ENCODE measurements at regions not wholly inside any gene's neighbourhood (a gene's known extent, or its start where the extent isn't known, plus 50 kb on each side); places are given as distances from the start of the nearest gene placed in this dataset.

GRCh38 chr6:140043762-140044378, 669.4 kb upstream of the CITED2 start:
- H3K9ac ChIP-seq (ENCODE audit: insufficient read length, low read depth), result no peak overlapping the region
- no peaks in the 10 kb centered on the region for H3K27me3 ChIP-seq (ENCODE audit: insufficient read depth, insufficient read length)
- DNase-seq (ENCODE audit: low read depth, low spot score), result no peak
- H3K9me3 ChIP-seq (ENCODE audit: insufficient read depth, low read length), result no peaks in the 10 kb centered on the region
- H3K36me3 ChIP-seq (ENCODE audit: insufficient read depth, insufficient read length, low read length), result no peaks in the 10 kb centered on the region
- no peak overlapping the region for H3K4me3 ChIP-seq (ENCODE audit: insufficient read length, low read depth)
- TF ChIP-seq YY1 (IDR thresholded peaks at IDR 0.05; ENCODE audit: insufficient read depth, insufficient read length), result no peak
- no peak for TF ChIP-seq ZNF274 (IDR thresholded peaks at IDR 0.05; ENCODE audit: low read depth, low read length)
- no peak for TF ChIP-seq SUZ12 (IDR thresholded peaks at IDR 0.05; ENCODE audit: extremely low read depth, insufficient read depth, insufficient read length)
- H3K4me1 ChIP-seq (ENCODE audit: insufficient read depth, insufficient read length), result no peaks in the 10 kb centered on the region

- Histone ChIP-seq H3K9ac (ENCODE audit: insufficient read length, low read depth) (no peak overlapping the region), H3K36me3 (ENCODE audit: insufficient read depth, insufficient read length, low read length) (no peaks in the 10 kb centered on the region), H3K4me3 (ENCODE audit: insufficient read length, low read depth) (no peak overlapping the region), H3K4me1 (ENCODE audit: insufficient read depth, insufficient read length) (no peaks in the 10 kb centered on the region), H3K27me3 (ENCODE audit: insufficient read depth, insufficient read length) (no peaks in the 10 kb centered on the region), H3K9me3 (ENCODE audit: insufficient read depth, low read length) (no peaks in the 10 kb centered on the region)
- DNase-seq (ENCODE audit: low read depth, low spot score), result no peak
- TF ChIP-seq ZNF274 (IDR thresholded peaks at IDR 0.05; ENCODE audit: low read depth, low read length), result no peak
- no peak for TF ChIP-seq YY1 (IDR thresholded peaks at IDR 0.05; ENCODE audit: insufficient read depth, insufficient read length)
- TF ChIP-seq SUZ12 (IDR thresholded peaks at IDR 0.05; ENCODE audit: extremely low read depth, insufficient read depth, insufficient read length), result no peak
These were observed 668.9 kb upstream of the CITED2 start for GRCh38 chr6:140043357-140043756.

GRCh38 chr6:140041571-140042332, 667.3 kb upstream of the CITED2 start:
- DNase-seq (ENCODE audit: low read depth, low spot score), result no peak
- Histone ChIP-seq H3K27me3 (ENCODE audit: insufficient read depth, insufficient read length) (no peaks in the 10 kb centered on the region), H3K4me1 (ENCODE audit: insufficient read depth, insufficient read length) (no peaks in the 10 kb centered on the region), H3K4me3 (ENCODE audit: insufficient read length, low read depth) (no peak overlapping the region), H3K36me3 (ENCODE audit: insufficient read depth, insufficient read length, low read length) (no peaks in the 10 kb centered on the region), H3K9me3 (ENCODE audit: insufficient read depth, low read length) (peaks cover 1% of the 10 kb centered on the region; the same call in 1 of the 2 replicates), H3K9ac (ENCODE audit: insufficient read length, low read depth) (no peak overlapping the region)
- TF ChIP-seq SUZ12 (IDR thresholded peaks at IDR 0.05; ENCODE audit: extremely low read depth, insufficient read depth, insufficient read length) (no peak), ZNF274 (IDR thresholded peaks at IDR 0.05; ENCODE audit: low read depth, low read length) (no peak), YY1 (IDR thresholded peaks at IDR 0.05; ENCODE audit: insufficient read depth, insufficient read length) (no peak)

DNA sequence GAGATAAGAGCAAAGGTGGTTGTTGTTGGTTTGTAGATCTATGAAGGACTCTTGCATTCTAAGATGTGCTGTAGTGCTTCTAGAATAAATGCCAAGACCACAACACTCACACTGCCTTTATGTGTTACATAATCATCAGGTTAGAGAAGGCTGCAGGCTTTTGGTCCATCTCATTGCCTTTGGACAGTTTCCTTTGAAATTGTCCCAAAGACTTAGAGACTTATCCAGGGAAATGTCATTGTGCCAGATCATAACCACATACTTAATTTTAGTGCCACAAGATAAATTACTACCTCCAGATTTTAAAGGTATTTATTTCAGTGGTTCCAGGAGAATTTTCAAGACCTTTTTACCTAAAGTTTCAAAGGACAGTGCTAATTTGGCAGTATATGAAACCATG, 666.6 kb upstream of the CITED2 start:
- H3K9me3 ChIP-seq (ENCODE audit: insufficient read depth, low read length), result peaks cover 8% of the 10 kb centered on the region; the same call in 1 of the 2 replicates
- H3K4me1 ChIP-seq (ENCODE audit: insufficient read depth, insufficient read length), result no peaks in the 10 kb centered on the region
- no peak overlapping the region for H3K9ac ChIP-seq (ENCODE audit: insufficient read length, low read depth)
- no peak for TF ChIP-seq ZNF274 (IDR thresholded peaks at IDR 0.05; ENCODE audit: low read depth, low read length)
- TF ChIP-seq SUZ12 (IDR thresholded peaks at IDR 0.05; ENCODE audit: extremely low read depth, insufficient read depth, insufficient read length), result no peak
- TF ChIP-seq YY1 (IDR thresholded peaks at IDR 0.05; ENCODE audit: insufficient read depth, insufficient read length), result no peak
- DNase-seq (ENCODE audit: low read depth, low spot score), result no peak
- H3K4me3 ChIP-seq (ENCODE audit: insufficient read length, low read depth), result no peak overlapping the region
- H3K27me3 ChIP-seq (ENCODE audit: insufficient read depth, insufficient read length), result no peaks in the 10 kb centered on the region
- no peaks in the 10 kb centered on the region for H3K36me3 ChIP-seq (ENCODE audit: insufficient read depth, insufficient read length, low read length)

DNA sequence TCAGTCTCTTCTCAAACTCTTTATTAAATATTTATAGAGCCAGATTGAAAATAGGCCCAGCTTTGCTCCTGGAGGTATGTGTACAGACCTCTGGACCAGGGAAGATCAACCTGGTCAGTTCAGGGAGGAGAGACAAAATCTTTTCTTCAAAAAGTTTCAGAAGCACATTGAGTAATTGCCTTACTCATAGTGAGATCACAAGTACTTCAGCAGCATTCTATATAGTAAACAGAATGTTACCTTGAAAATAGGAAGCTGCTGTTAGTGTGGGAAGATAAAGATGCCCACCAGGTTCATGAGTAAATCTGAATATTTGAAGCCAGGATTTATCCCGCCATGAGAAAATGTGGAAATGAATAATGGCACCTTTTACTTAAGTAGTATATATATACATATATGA, 665.9 kb upstream of the CITED2 start:
- DNase-seq (ENCODE audit: low read depth, low spot score), result no peak
- Histone ChIP-seq H3K4me3 (ENCODE audit: insufficient read length, low read depth) (no peak overlapping the region), H3K9ac (ENCODE audit: insufficient read length, low read depth) (no peak overlapping the region), H3K27me3 (ENCODE audit: insufficient read depth, insufficient read length) (no peaks in the 10 kb centered on the region), H3K36me3 (ENCODE audit: insufficient read depth, insufficient read length, low read length) (no peaks in the 10 kb centered on the region), H3K4me1 (ENCODE audit: insufficient read depth, insufficient read length) (no peaks in the 10 kb centered on the region), H3K9me3 (ENCODE audit: insufficient read depth, low read length) (peaks cover 8% of the 10 kb centered on the region; the same call in 1 of the 2 replicates)
- TF ChIP-seq SUZ12 (IDR thresholded peaks at IDR 0.05; ENCODE audit: extremely low read depth, insufficient read depth, insufficient read length) (no peak), YY1 (IDR thresholded peaks at IDR 0.05; ENCODE audit: insufficient read depth, insufficient read length) (no peak), ZNF274 (IDR thresholded peaks at IDR 0.05; ENCODE audit: low read depth, low read length) (no peak)

GRCh38 chr6:140039364-140039763, 664.9 kb upstream of the CITED2 start:
- Histone ChIP-seq H3K9me3 (ENCODE audit: insufficient read depth, low read length) (peaks cover 8% of the 10 kb centered on the region; the same call in 1 of the 2 replicates), H3K27me3 (ENCODE audit: insufficient read depth, insufficient read length) (no peaks in the 10 kb centered on the region), H3K4me3 (ENCODE audit: insufficient read length, low read depth) (no peak overlapping the region), H3K9ac (ENCODE audit: insufficient read length, low read depth) (no peak overlapping the region), H3K4me1 (ENCODE audit: insufficient read depth, insufficient read length) (no peaks in the 10 kb centered on the region), H3K36me3 (ENCODE audit: insufficient read depth, insufficient read length, low read length) (no peaks in the 10 kb centered on the region)
- DNase-seq (ENCODE audit: low read depth, low spot score), result no peak
- no peak for TF ChIP-seq ZNF274 (IDR thresholded peaks at IDR 0.05; ENCODE audit: low read depth, low read length)
- TF ChIP-seq YY1 (IDR thresholded peaks at IDR 0.05; ENCODE audit: insufficient read depth, insufficient read length), result no peak
- TF ChIP-seq SUZ12 (IDR thresholded peaks at IDR 0.05; ENCODE audit: extremely low read depth, insufficient read depth, insufficient read length), result no peak

DNA sequence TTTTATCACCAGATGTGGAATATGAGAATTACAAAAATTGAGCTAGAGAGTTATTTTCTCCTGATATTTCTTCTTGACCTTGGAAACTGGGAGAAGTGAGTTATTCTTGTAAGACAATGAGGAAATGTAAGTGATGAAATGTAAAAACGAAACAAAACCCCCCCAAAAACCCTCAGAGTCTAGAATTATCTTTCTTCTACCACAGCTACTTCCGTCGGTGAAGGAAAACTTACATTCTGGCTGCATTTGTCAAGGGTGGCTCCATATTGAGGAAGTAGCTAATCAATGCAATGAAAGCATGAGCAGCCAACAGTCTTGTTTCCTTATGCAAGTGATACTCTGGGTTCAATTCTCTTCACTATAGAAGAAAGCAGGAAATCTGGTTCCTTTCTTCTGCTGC, 661.7 kb upstream of the CITED2 start:
- H3K36me3 ChIP-seq (ENCODE audit: insufficient read depth, insufficient read length, low read length), result no peaks in the 10 kb centered on the region
- no peaks in the 10 kb centered on the region for H3K27me3 ChIP-seq (ENCODE audit: insufficient read depth, insufficient read length)
- no peak overlapping the region for H3K9ac ChIP-seq (ENCODE audit: insufficient read length, low read depth)
- no peak for TF ChIP-seq ZNF274 (IDR thresholded peaks at IDR 0.05; ENCODE audit: low read depth, low read length)
- no peaks in the 10 kb centered on the region for H3K4me1 ChIP-seq (ENCODE audit: insufficient read depth, insufficient read length)
- H3K4me3 ChIP-seq (ENCODE audit: insufficient read length, low read depth), result no peak overlapping the region
- H3K9me3 ChIP-seq (ENCODE audit: insufficient read depth, low read length), result peaks cover 8% of the 10 kb centered on the region; the same call in 1 of the 2 replicates
- DNase-seq (ENCODE audit: low read depth, low spot score), result no peak
